ENCODE measurements at regions not wholly inside any gene's neighbourhood (a gene's known extent, or its start where the extent isn't known, plus 50 kb on each side); places are given as distances from the start of the nearest gene placed in this dataset.
A peak's percentile ranks its signal among the peaks of the same experiment; 100 is the strongest.

DNA sequence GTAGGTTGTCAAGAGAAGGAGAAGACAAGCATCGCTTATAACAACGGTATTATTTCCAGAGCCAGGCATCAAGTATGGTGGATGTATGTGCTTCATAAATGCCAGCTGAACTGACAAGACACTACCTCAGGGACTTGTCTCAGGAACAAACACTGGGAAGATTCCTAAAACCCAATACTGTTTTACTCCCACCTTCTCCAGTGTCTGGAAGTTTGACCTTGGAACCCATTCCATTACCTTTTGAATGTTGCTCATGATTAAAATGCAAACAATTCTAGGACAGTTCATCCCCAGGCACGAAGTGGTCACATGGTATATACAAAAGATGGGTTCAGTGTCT lies 300.1 kb downstream of the ADGB start:
- Histone ChIP-seq H3K27ac (no peak overlapping the region), H3K4me3 (no peak overlapping the region)

- peak overlapping the region in 1 of 21 experiments; percentile 13 for H3K27ac ChIP-seq
- H3K4me3 ChIP-seq, result no peak overlapping the region
These were observed 302.0 kb upstream of the STXBP5 start for GRCh38 chr6:146901940-146902816.

DNA sequence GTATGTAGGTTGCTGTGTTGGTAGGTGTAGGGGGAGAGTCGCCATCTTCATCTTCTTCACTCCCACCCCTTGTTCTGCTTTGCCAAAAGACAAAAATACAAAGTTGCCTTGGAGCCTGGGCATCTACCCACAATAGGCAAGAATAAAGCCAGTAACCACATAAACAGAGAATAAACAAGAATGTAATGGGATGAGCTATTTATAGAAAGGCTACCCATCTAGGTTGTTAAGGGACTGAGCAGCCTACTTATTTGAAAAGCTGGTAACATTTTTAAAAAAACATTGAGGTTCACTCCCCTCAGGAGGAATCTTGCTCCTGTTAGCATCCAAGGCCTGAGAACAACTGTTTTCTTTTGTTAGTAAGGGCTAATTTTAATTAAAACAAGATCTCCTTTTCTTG lies 301.4 kb upstream of the STXBP5 start:
- Histone ChIP-seq H3K4me3 (no peak overlapping the region), H3K27ac (peak overlapping the region in 1 of 21 experiments; percentile 13)

- Histone ChIP-seq H3K27ac (no peak overlapping the region), H3K4me3 (no peak overlapping the region)
These were observed 300.8 kb upstream of the STXBP5 start for GRCh38 chr6:146903451-146903850.

GRCh38 chr6:146904596-146904995 lies 299.6 kb upstream of the STXBP5 start:
- Histone ChIP-seq H3K4me3 (no peak overlapping the region), H3K27ac (no peak overlapping the region)

GRCh38 chr6:146905181-146905704 lies 299.0 kb upstream of the STXBP5 start:
- H3K4me3 ChIP-seq, result no peak overlapping the region
- H3K27ac ChIP-seq, result no peak overlapping the region

GRCh38 chr6:146908786-146909185 lies 295.4 kb upstream of the STXBP5 start:
- Histone ChIP-seq H3K4me3 (no peak overlapping the region), H3K27ac (no peak overlapping the region)

- H3K4me3 ChIP-seq, result no peak overlapping the region
- H3K27ac ChIP-seq, result no peak overlapping the region
These were observed 294.8 kb upstream of the STXBP5 start for GRCh38 chr6:146909376-146909775.

DNA sequence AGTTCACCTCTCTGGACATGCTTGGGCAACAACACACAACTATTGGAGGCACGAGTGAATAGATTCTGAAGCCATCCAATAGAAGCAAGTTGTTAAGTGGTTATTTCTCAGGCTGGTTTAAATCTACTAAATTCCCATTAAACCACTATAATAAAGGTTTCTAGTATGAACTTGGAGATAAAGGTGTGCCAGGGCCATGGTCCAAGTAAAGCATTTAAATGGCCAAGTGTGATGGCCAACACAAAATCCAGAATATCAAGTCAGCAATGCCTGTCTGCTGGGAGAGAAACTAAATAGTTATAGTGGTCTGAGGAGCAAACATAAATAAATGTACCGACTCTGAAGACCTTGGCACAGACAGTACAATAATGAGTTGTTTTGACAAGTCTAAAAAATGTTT lies 294.3 kb upstream of the STXBP5 start:
- Histone ChIP-seq H3K27ac (no peak overlapping the region), H3K4me3 (no peak overlapping the region)

DNA sequence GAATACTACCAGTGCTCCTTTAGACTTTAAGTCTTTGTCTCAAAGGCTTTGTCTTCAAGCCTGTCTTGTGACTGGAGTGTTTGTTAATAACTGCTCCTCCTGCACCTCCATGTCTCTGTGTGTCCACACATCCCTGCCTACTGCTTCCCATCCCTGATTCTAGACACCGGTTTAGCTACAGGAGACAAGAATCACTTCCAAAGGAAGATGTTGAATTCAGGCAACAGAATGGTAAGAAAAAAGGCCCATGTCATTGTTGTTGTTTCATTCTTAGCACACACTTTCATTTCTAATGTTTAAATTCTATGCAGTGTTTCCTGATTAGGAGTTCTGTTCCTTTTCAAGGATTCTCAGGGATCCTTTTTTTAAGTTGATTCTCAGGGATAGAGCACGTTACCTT lies 293.6 kb upstream of the STXBP5 start:
- Histone ChIP-seq H3K4me3 (no peak overlapping the region), H3K27ac (no peak overlapping the region)

- Histone ChIP-seq H3K27ac (no peak overlapping the region), H3K4me3 (no peak overlapping the region)
These were observed 292.5 kb upstream of the STXBP5 start for GRCh38 chr6:146911635-146912215.

DNA sequence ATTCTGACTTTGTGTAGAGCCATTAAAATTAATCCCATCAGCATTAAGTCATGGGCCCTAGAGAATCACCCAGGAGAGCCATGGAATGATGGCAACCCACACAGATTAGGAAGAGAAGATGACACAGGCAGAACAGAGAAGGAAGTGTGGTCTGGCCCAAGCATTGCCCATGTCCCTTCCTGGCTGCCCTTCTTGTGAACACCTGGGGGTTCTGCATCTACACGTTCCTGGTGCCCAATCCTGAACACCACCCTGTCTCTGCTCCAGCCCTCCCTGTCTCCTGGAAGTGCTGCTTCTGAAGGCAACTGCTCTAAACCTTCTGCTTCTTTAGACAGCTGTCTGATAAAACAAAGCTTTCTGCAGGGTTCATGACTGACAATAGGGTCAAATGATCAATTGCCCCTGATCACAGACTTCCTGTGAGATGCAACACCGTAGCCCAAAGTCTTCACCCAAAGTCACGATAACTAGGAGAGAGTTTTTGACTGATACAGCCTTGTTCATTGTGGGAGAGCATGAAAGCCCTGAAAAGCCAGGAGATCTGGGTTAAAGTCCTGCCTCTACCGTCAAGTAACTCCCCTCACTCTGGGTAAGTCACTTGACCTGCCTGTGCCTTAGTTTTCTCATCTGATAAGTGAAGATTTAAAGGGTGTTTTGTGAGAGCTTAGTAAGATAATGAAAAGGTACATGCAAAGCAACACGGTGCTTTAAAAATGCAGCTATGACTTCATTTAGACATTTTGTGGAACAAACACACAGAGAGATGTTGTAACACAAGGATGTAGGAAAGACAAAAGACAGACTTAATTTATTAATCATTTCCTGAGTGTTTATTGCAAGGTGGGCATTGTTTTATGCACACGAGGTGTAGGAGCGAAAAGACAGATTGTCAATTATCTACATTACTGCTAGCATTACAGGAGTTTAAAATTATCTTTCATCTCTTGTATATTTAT lies 291.2 kb upstream of the STXBP5 start:
- Histone ChIP-seq H3K4me3 (peak overlapping the region in 1 of 7 experiments; percentile 0), H3K27ac (peak overlapping the region in 9 of 21 experiments; percentile 12 to 92 (median 78))

- Histone ChIP-seq H3K27ac (peak overlapping the region; percentile 1 to 92 (median 71)), H3K4me3 (peak overlapping the region in 6 of 7 experiments; percentile 0 to 15 (median 7))
These were observed 290.3 kb upstream of the STXBP5 start for GRCh38 chr6:146913842-146914488.

- peak overlapping the region; percentile 1 to 92 (median 71) for H3K27ac ChIP-seq
These were observed 289.4 kb upstream of the STXBP5 start for GRCh38 chr6:146914489-146915483.

GRCh38 chr6:146915671-146916127 lies 288.5 kb upstream of the STXBP5 start:
- Histone ChIP-seq H3K27ac (peak overlapping the region in 19 of 21 experiments; percentile 19 to 92 (median 73)), H3K4me3 (no peak overlapping the region)

More at GRCh38 chr6:146914489-146915483, 289.4 kb upstream of the STXBP5 start:
- H3K4me3 ChIP-seq, result peak overlapping the region in 3 of 7 experiments; percentile 5 to 15 (median 8)

DNA sequence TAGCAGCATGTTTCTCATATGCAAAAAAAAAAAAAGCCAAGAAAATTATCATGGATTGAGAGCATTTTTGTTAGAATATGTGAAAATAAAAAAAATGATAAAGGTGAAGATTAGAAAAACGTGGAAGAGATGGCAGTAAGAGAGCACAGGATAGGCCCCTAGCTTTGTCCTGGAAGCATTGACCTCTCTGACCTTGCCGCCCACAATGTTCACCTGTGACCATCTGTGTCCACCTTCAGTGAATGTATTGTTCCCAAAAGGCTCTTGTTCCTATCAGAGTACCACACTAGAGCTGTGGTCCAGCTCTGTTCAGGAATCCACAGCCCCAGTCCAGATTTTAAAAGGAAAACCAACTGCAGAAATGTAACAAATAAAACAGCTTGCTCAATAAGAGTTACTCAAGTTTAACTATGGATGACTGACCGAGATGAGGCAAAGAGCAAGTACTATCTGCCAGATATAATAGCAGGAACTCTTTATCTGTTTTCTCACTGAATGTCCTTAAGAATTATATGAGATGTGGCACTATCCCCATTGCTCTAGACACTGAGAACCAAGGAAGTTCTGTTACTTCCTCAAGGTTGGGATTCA lies 287.7 kb upstream of the STXBP5 start:
- no peak overlapping the region for H3K4me3 ChIP-seq
- H3K27ac ChIP-seq, result peak overlapping the region in 2 of 21 experiments; percentile 18 to 50

DNA sequence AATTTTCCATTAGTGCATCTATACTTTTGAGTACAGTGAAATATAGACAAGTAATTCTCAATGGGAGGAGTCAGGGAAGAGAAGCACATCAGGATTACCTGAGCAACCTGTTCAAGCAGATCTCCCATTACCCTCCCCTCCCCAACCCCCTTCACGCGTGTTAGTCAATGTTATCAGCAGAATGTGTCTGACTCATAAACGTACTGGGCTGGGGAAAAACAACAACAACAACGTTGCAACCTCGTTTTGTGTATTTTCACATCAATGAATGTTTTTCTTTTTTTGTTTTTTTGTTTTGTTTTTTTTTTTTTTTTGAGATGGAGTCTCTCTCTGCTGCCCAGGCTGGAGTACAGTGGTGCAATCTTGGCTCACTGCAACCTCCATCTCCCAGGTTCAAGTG lies 287.0 kb upstream of the STXBP5 start:
- Histone ChIP-seq H3K27ac (no peak overlapping the region), H3K4me3 (no peak overlapping the region)

DNA sequence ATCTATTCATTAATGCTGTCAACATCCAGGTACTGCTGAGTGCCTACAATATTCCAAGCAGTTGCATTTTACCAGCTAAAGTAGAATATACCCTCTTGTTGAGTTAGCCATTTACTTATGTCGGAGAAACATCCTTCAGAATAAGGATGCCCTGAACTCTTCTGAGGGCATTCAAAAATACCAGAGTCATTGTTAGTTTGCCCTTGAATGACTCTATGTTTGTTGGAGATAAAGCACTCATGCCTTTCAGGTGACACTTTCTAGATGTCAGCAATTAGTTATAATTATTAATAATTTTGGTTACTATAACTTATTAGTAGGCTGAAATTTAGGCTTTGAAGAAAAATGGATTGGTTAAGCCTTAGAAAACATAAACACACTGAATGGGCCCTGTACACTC lies 286.2 kb upstream of the STXBP5 start:
- H3K4me3 ChIP-seq, result no peak overlapping the region
- no peak overlapping the region for H3K27ac ChIP-seq

Measured in skin epidermis (tissue), 12 donors.